DOHH2 (cell line): ENCODE measurements at regions not wholly inside any gene's neighbourhood (a gene's known extent, or its start where the extent isn't known, plus 50 kb on each side); places are given as distances from the start of the nearest gene placed in this dataset.

Experiments used
- H3F3A ChIP-seq: fragments of 200-600 bp; sonication (generic), shearing (Covaris generic); 2 replicates; pipeline ENCODE4 v1.6.0; 2016; ENCODE audit warnings: antibody characterized with exemption, mild to moderate bottlenecking; ENCODE audit not compliant: control insufficient read depth, insufficient read depth
- H3K27ac ChIP-seq: fragments of 200-600 bp; sonication (generic); 2 replicates; pipeline ENCODE4 v1.5.1; 2014; ENCODE audit warnings: low read depth, mild to moderate bottlenecking, low read length, moderate library complexity
- H3K27me3 ChIP-seq: fragments of 200-600 bp; sonication (generic); 2 replicates; pipeline ENCODE4 v1.6.1; 2014; ENCODE audit warnings: mild to moderate bottlenecking, low read length, mixed read lengths; ENCODE audit not compliant: control insufficient read depth
- H3K36me3 ChIP-seq: fragments of 200-600 bp; sonication (generic); 2 replicates; pipeline ENCODE4 v1.6.1; 2014; ENCODE audit warnings: mild to moderate bottlenecking, low read length, moderate library complexity, mixed read lengths; ENCODE audit not compliant: control insufficient read depth
- H3K4me1 ChIP-seq: fragments of 200-600 bp; sonication (generic); 2 replicates; pipeline ENCODE4 v1.6.1; 2014; ENCODE audit warnings: mild to moderate bottlenecking, low read length, mixed read lengths; ENCODE audit not compliant: control insufficient read depth
- H3K4me2 ChIP-seq: fragments of 200-600 bp; sonication (generic); 2 replicates; pipeline ENCODE4 v1.6.0; 2014; ENCODE audit warnings: mild to moderate bottlenecking, low read length, moderate library complexity
- H3K4me3 ChIP-seq: fragments of 200-600 bp; sonication (generic); 2 replicates; pipeline ENCODE4 v1.5.1; 2014; ENCODE audit warnings: mild to moderate bottlenecking, low read length, mixed read lengths
- H3K79me2 ChIP-seq: fragments of 200-600 bp; sonication (generic); 2 replicates; pipeline ENCODE4 v1.6.1; 2014; ENCODE audit warnings: mild to moderate bottlenecking, low read length, mixed read lengths; ENCODE audit not compliant: control insufficient read depth
- H3K9me2 ChIP-seq: fragments of 200-600 bp; sonication (generic); replicated peaks from 2 replicates; pipeline ENCODE4 v1.6.1; 2014; ENCODE audit warnings: mild to moderate bottlenecking, low read length, mixed read lengths; ENCODE audit not compliant: control insufficient read depth
- H3K9me3 ChIP-seq: fragments of 200-600 bp; sonication (generic); 2 replicates; pipeline ENCODE4 v1.6.1; 2014; ENCODE audit warnings: antibody characterized with exemption, low read length, mixed read lengths; ENCODE audit not compliant: control insufficient read depth, insufficient read depth
- H4K20me1 ChIP-seq: fragments of 200-600 bp; sonication (generic); 2 replicates; pipeline ENCODE4 v1.6.0; 2014; ENCODE audit warnings: low read depth, mild to moderate bottlenecking, antibody characterized with exemption, low read length, moderate library complexity; ENCODE audit not compliant: control insufficient read depth, insufficient read depth
- EZH2phosphoT487 ChIP-seq: fragments of 200-600 bp; sonication (generic); IDR thresholded peaks from 2 replicates; pipeline ENCODE4 v1.6.1; 2017; ENCODE audit warnings: borderline replicate concordance, mild to moderate bottlenecking, antibody characterized with exemption, low read length, moderate library complexity, mixed read lengths
- TF ChIP-seq, protein P1 (sequence below): fragments of 200-600 bp; sonication (generic); IDR thresholded peaks from one replicate; pipeline ENCODE4 v1.5.1; 2014; ENCODE audit warnings: antibody characterized with exemption, mild to moderate bottlenecking, low read depth, low read length; ENCODE audit not compliant: poor library complexity, severe bottlenecking

DNA sequence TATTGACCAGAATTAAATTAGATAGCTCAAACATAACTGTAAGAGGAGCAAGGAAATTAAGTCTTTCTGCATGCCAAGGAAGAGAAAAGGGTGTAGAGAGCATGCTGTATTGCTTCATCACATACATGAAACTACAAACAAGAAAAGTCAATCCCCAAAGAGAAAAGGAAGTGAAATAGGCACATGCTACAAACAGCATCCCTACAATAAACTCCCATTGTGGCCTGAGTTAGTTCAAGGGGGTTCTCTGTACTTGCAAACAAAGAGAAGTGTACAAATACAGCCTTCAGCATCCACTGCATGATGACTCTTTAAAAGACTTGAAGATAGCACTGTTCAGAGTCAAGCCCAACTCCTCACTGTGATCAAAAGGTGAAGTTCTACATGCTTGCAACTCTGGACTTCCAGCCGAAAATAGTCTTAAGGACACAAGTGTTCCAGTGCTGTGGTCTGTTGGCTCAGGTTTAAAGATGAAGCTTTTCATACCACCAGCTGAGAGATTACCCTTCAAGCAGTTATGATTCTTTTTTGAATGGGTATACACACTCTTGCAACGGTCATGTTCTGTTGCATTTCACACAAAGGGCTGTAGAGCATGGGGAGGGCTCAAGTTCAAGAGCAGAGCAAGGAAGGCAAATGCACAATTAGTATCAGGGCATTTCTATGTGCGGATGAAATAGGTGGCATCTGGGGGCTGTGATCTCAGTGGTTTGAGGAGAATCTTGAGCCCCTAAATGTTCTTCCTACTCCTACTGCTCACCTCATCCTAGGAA lies 534.5 kb downstream of the EBF1 start:
- no peak for TF ChIP-seq EZH2phosphoT487
- TF ChIP-seq, protein P1, sequence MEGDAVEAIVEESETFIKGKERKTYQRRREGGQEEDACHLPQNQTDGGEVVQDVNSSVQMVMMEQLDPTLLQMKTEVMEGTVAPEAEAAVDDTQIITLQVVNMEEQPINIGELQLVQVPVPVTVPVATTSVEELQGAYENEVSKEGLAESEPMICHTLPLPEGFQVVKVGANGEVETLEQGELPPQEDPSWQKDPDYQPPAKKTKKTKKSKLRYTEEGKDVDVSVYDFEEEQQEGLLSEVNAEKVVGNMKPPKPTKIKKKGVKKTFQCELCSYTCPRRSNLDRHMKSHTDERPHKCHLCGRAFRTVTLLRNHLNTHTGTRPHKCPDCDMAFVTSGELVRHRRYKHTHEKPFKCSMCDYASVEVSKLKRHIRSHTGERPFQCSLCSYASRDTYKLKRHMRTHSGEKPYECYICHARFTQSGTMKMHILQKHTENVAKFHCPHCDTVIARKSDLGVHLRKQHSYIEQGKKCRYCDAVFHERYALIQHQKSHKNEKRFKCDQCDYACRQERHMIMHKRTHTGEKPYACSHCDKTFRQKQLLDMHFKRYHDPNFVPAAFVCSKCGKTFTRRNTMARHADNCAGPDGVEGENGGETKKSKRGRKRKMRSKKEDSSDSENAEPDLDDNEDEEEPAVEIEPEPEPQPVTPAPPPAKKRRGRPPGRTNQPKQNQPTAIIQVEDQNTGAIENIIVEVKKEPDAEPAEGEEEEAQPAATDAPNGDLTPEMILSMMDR, result no peak
- H3K4me1 ChIP-seq, result peaks cover 23% of the 10 kb centered on the region
- H3F3A ChIP-seq, result no peaks in the 10 kb centered on the region
- no peaks in the 10 kb centered on the region for H3K79me2 ChIP-seq
- H3K9me2 ChIP-seq, result no peaks in the 10 kb centered on the region
- H4K20me1 ChIP-seq, result no peaks in the 10 kb centered on the region
- no peak overlapping the region for H3K4me2 ChIP-seq
- H3K4me3 ChIP-seq, result no peak overlapping the region
- H3K27me3 ChIP-seq, result no peaks in the 10 kb centered on the region
- H3K9me3 ChIP-seq, result no peaks in the 10 kb centered on the region
- H3K27ac ChIP-seq, result no peak overlapping the region
- H3K36me3 ChIP-seq, result no peaks in the 10 kb centered on the region

GRCh38 chr5:158563760-158564390 lies 535.8 kb downstream of the EBF1 start:
- H3K4me1 ChIP-seq, result peaks cover 36% of the 10 kb centered on the region
- no peaks in the 10 kb centered on the region for H3K9me2 ChIP-seq
- no peaks in the 10 kb centered on the region for H3K9me3 ChIP-seq
- H3K4me3 ChIP-seq, result no peak overlapping the region
- H3F3A ChIP-seq, result no peaks in the 10 kb centered on the region
- H3K27me3 ChIP-seq, result no peaks in the 10 kb centered on the region
- no peak overlapping the region for H3K4me2 ChIP-seq
- H3K36me3 ChIP-seq, result no peaks in the 10 kb centered on the region
- no peak overlapping the region for H3K27ac ChIP-seq
- H3K79me2 ChIP-seq, result no peaks in the 10 kb centered on the region
- H4K20me1 ChIP-seq, result no peaks in the 10 kb centered on the region
- TF ChIP-seq, protein P1, result no peak
- TF ChIP-seq EZH2phosphoT487, result no peak

DNA sequence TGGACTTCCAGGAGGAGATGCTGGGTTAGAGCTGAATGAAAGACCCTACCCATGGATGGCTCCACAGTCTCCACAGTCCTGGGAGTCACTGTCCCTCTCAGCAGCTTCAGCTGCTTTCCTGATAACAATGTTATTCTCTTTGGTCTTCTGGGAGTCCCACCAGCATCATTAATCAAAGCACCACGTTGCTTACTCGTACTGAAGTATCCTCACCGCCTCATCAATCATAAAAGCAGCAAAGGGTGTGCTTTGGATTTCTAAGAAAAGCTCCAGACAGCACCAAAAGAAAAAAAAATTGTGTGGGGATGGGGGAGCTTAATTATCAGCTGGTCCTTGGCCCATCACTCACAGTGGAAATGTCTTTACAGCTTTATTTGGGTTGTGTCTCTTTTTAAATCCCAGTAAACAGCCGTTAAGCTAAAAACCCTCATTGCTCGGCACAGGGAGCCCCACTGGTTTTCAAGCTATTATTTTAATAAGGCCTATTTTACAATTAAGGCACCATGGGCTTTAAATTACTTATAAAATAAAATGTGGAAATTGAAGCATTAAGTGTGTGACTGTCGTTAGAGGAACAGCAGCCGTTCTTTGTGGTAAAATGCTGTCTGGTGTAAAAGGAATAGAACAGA lies 538.0 kb downstream of the EBF1 start:
- Histone ChIP-seq H3K9me2 (no peaks in the 10 kb centered on the region), H3F3A (no peaks in the 10 kb centered on the region), H3K27me3 (no peaks in the 10 kb centered on the region), H3K4me1 (peaks cover 37% of the 10 kb centered on the region), H4K20me1 (no peaks in the 10 kb centered on the region), H3K4me2 (no peak overlapping the region), H3K27ac (no peak overlapping the region), H3K79me2 (no peaks in the 10 kb centered on the region), H3K9me3 (no peaks in the 10 kb centered on the region), H3K36me3 (no peaks in the 10 kb centered on the region), H3K4me3 (no peak overlapping the region)
- TF ChIP-seq, protein P1, result no peak
- no peak for TF ChIP-seq EZH2phosphoT487
